ENCODE measurements at regions not wholly inside any gene's neighbourhood (a gene's known extent, or its start where the extent isn't known, plus 50 kb on each side); places are given as distances from the start of the nearest gene placed in this dataset.

DNA sequence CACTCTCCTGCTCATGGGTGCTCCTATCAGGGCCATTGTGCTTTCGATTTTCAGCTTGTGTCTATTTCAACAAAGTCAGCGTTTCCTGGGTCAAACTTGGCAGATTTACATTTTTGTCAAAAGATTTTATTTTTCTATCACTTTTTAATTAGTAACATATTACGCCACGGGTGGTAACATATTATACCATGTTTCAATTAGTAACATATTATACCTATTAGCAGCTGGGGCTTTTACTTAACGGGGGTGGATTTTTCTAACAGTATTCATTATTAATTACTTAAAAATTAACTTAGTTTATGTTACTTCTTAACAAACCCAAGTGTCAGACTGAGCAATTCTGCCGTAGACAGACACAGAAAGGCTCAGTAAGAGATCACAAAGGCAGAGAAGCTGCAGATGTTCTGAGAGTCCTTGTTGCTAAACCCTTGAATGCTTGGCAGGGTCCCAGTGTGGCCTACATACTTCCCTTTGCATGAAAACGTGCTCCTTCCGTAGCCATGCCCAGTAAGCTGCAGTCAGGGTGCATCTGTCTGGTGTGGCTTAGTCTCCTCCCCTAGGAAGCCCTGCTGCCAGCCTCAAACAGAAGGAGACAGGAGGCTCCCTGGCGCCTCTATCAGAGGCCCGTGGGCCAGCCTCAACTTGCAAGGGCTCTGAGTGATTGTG lies 263.1 kb upstream of the CXCL12 start (continued):
- TF ChIP-seq, protein P1, sequence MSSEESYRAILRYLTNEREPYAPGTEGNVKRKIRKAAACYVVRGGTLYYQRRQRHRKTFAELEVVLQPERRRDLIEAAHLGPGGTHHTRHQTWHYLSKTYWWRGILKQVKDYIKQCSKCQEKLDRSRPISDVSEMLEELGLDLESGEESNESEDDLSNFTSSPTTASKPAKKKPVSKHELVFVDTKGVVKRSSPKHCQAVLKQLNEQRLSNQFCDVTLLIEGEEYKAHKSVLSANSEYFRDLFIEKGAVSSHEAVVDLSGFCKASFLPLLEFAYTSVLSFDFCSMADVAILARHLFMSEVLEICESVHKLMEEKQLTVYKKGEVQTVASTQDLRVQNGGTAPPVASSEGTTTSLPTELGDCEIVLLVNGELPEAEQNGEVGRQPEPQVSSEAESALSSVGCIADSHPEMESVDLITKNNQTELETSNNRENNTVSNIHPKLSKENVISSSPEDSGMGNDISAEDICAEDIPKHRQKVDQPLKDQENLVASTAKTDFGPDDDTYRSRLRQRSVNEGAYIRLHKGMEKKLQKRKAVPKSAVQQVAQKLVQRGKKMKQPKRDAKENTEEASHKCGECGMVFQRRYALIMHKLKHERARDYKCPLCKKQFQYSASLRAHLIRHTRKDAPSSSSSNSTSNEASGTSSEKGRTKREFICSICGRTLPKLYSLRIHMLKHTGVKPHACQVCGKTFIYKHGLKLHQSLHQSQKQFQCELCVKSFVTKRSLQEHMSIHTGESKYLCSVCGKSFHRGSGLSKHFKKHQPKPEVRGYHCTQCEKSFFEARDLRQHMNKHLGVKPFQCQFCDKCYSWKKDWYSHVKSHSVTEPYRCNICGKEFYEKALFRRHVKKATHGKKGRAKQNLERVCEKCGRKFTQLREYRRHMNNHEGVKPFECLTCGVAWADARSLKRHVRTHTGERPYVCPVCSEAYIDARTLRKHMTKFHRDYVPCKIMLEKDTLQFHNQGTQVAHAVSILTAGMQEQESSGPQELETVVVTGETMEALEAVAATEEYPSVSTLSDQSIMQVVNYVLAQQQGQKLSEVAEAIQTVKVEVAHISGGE (CRISPR knock-in tag; IDR thresholded peaks at IDR 0.05) = no peak
- no peak for TF ChIP-seq ZNF174 (CRISPR knock-in tag; IDR thresholded peaks at IDR 0.05)

DNA sequence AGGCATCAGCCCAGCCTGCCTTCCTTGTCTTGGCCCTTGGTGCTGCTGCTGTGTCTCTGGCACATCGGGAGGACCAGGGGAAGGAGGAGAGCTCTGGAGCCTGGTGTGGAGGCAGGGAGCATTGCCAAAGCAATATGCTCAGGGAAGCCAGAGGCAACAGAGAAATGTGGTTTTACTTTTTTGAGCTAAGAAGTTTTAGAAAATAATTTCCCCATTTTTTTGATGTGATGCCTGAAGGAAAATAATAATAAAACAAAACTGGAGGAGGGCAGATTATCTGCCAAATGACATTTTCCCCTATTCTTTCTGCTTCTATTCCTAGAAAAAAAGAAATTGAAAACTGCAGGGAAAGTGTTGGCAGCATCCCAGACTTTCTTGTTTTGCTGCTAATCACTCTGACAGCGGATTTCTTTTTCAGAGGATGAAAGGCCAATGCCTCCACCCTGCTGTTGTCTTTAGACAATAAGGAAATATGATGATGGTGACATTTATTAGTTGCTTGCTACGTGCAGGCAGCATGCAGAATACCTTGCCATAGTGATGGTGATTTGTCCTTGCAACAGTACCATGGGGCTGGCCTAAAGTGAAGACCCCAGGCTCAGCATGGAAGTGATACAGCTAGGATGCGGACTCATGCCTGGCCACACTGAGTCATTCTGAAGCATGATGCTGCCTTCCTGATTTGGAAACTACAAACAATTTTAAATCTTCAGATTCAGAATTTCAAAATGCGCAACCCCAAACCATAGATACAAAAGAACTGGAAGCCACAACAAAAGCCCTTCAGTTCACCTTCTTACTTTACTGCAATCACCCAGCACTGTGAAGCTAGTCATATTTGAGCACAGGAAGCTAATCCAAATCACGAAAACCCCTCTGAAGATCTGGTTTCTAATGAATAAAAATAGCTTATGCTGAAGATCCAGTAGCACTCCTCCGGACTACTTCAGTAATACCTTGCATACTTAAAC lies 260.2 kb upstream of the TMEM72 start:
- H3K4me1 ChIP-seq (replicated peaks in 1 of 2; ENCODE audit: control insufficient read depth in 2 of 2, insufficient read depth in 2 of 2, low read length in 2 of 2) = no peaks in the 10 kb centered on the region
- no peaks in the 10 kb centered on the region for H4K20me1 ChIP-seq (replicated peaks; ENCODE audit: control insufficient read depth, insufficient read depth, low read length)
- CTCF ChIA-PET (ENCODE audit: low intra/inter-chr PET ratio) = no interaction called here
- ATAC-seq (no peak), DNase-seq (ENCODE audit: extremely low read depth in 1 of 4, low spot score in 3 of 4) (no peak), FAIRE-seq (peak; percentile 58)
- H3K79me2 ChIP-seq (ENCODE audit: control insufficient read depth, insufficient read depth, low read length) = no peaks in the 10 kb centered on the region
- intact Hi-C loops (cut with micrococcal nuclease) = no loop called here
- WGBS (ENCODE audit: insufficient coverage, low coverage, missing lambda C conversion rate) = 0% methylated on average over 7 of the region's 7 CpGs
- H3K27me3 ChIP-seq (ENCODE audit: control insufficient read depth in 2 of 2, insufficient read depth in 2 of 2, low read length in 2 of 2) = no peaks in the 10 kb centered on the region
- H3K4me3 ChIP-seq = no peak overlapping the region
- POLR2A ChIA-PET = interaction anchor here (0.7 to 1.0 kb wide), 3 partner anchors 17 to 723 kb away, joined by 3 to 5 read pairs (median 3); no protein-coding TSS in a partner anchor
- H3K9me3 ChIP-seq (replicated peaks; ENCODE audit: control insufficient read depth, insufficient read depth, low read depth, low read length) = no peaks in the 10 kb centered on the region
- H2AFZ ChIP-seq (ENCODE audit: low read depth, low read length) = no peak overlapping the region
- in situ Hi-C loops (cut with MboI) = no loop called here
- no peaks in the 10 kb centered on the region for H3K9me1 ChIP-seq (ENCODE audit: control insufficient read depth, insufficient read depth, low read length)
- H3K9ac ChIP-seq (ENCODE audit: insufficient read depth in 1 of 2, low read depth in 2 of 2, low read length in 2 of 2) = no peak overlapping the region
- no peaks in the 10 kb centered on the region for H3K36me3 ChIP-seq (ENCODE audit: control insufficient read depth, insufficient read depth, low read length)
- no TSS peak for BruUV-seq (replicated peaks)
- no peak overlapping the region for H3K27ac ChIP-seq (ENCODE audit: extremely low read depth, low read depth, low read length)
- H3K4me2 ChIP-seq (ENCODE audit: insufficient read depth, low read length) = no peak overlapping the region
- TF ChIP-seq POLR2AphosphoS2 (IDR thresholded peaks at IDR 0.05; ENCODE audit: low read length) = no peak
- no peak for TF ChIP-seq HIVEP1 (CRISPR knock-in tag; IDR thresholded peaks at IDR 0.05)
- TF ChIP-seq DPF2 (IDR thresholded peaks at IDR 0.05) = no peak
- TF ChIP-seq ZNF717 (CRISPR knock-in tag; IDR thresholded peaks at IDR 0.05) = no peak
- TF ChIP-seq ZNF324 (CRISPR knock-in tag; IDR thresholded peaks at IDR 0.05) = no peak
- TF ChIP-seq, protein P2, sequence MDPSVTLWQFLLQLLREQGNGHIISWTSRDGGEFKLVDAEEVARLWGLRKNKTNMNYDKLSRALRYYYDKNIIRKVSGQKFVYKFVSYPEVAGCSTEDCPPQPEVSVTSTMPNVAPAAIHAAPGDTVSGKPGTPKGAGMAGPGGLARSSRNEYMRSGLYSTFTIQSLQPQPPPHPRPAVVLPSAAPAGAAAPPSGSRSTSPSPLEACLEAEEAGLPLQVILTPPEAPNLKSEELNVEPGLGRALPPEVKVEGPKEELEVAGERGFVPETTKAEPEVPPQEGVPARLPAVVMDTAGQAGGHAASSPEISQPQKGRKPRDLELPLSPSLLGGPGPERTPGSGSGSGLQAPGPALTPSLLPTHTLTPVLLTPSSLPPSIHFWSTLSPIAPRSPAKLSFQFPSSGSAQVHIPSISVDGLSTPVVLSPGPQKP (CRISPR knock-in tag; IDR thresholded peaks at IDR 0.05) = no peak
- TF ChIP-seq, protein P3, sequence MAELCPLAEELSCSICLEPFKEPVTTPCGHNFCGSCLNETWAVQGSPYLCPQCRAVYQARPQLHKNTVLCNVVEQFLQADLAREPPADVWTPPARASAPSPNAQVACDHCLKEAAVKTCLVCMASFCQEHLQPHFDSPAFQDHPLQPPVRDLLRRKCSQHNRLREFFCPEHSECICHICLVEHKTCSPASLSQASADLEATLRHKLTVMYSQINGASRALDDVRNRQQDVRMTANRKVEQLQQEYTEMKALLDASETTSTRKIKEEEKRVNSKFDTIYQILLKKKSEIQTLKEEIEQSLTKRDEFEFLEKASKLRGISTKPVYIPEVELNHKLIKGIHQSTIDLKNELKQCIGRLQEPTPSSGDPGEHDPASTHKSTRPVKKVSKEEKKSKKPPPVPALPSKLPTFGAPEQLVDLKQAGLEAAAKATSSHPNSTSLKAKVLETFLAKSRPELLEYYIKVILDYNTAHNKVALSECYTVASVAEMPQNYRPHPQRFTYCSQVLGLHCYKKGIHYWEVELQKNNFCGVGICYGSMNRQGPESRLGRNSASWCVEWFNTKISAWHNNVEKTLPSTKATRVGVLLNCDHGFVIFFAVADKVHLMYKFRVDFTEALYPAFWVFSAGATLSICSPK (IDR thresholded peaks at IDR 0.05; ENCODE audit: borderline replicate concordance) = no peak
- TF ChIP-seq PRMT5 (CRISPR knock-in tag; IDR thresholded peaks at IDR 0.05) = no peak
- TF ChIP-seq FOXP1 (CRISPR knock-in tag; IDR thresholded peaks at IDR 0.05) = no peak

Data from K562 (cell line).